Endodermal cell (in vitro differentiated cells): ENCODE measurements at regions not wholly inside any gene's neighbourhood (a gene's known extent, or its start where the extent isn't known, plus 50 kb on each side); places are given as distances from the start of the nearest gene placed in this dataset.

Experiments used
- DNase-seq: peaks from one replicate; pipeline ENCODE4 v3.0.0-alpha.2; 2017
- H3K27ac ChIP-seq: 2 replicates; pipeline ENCODE4 v1.5.1; 2013; ENCODE audit warnings: mild to moderate bottlenecking, low read depth, low read length, moderate library complexity
- H3K27me3 ChIP-seq: 2 replicates; pipeline ENCODE4 v1.6.1; 2013; ENCODE audit warnings: mild to moderate bottlenecking, low read length, moderate library complexity; ENCODE audit not compliant: insufficient read depth, control insufficient read depth, poor library complexity, severe bottlenecking
- H3K36me3 ChIP-seq: 2 replicates; pipeline ENCODE4 v1.7.0; 2013; ENCODE audit warnings: mild to moderate bottlenecking, low read length, moderate library complexity; ENCODE audit not compliant: control insufficient read depth, insufficient read depth
- H3K4me1 ChIP-seq: one replicate; pipeline ENCODE4 v1.7.0; 2013; ENCODE audit warnings: low read length; ENCODE audit not compliant: control insufficient read depth, insufficient read depth
- H3K4me3 ChIP-seq: 2 replicates; pipeline ENCODE4 v1.5.1; 2013; ENCODE audit warnings: mild to moderate bottlenecking, low read length, moderate library complexity
- H3K9ac ChIP-seq: 2 replicates; pipeline ENCODE4 v1.6.1; 2013; ENCODE audit warnings: mild to moderate bottlenecking, low read length, moderate library complexity; ENCODE audit not compliant: poor library complexity, severe bottlenecking; ENCODE audit errors: extremely low read depth
- H3K9me3 ChIP-seq: 2 replicates; pipeline ENCODE4 v1.6.1; 2013; ENCODE audit warnings: mild to moderate bottlenecking, low read length, moderate library complexity; ENCODE audit not compliant: control insufficient read depth
- H3K27ac Mint-ChIP-seq: 2 replicates; pipeline ENCODE4 v1.8.0; 2020; ENCODE audit warnings: mixed read lengths
- H3K27me3 Mint-ChIP-seq: 2 replicates; pipeline ENCODE4 v1.8.0; 2021; ENCODE audit warnings: mild to moderate bottlenecking, mixed read lengths; ENCODE audit not compliant: insufficient read depth
- H3K36me3 Mint-ChIP-seq: 2 replicates; pipeline ENCODE4 v1.8.0; 2020; ENCODE audit warnings: low read depth, mixed read lengths
- H3K4me1 Mint-ChIP-seq: 2 replicates; pipeline ENCODE4 v1.8.0; 2020; ENCODE audit warnings: mixed read lengths
- H3K4me3 Mint-ChIP-seq: 2 replicates; pipeline ENCODE4 v1.8.0; 2020; ENCODE audit warnings: mild to moderate bottlenecking, moderate library complexity, mixed read lengths
- H3K9me3 Mint-ChIP-seq: 2 replicates; pipeline ENCODE4 v1.8.0; 2020; ENCODE audit warnings: mild to moderate bottlenecking, mixed read lengths
- CTCF ChIP-seq: fragments of 200-600 bp; sonication (generic); conservative IDR thresholded peaks from 2 replicates; pipeline ENCODE4 v1.5.0; 2021; ENCODE audit warnings: antibody characterized with exemption, mild to moderate bottlenecking
- WGBS, 2 experiments: methylation state at CpG; one replicate each; pipeline versions ENCODE4 v1.1.5 to v1.1.7; 2013; ENCODE audit warnings: missing lambda C conversion rate in 2 of 2, mixed read lengths in 1 of 2; ENCODE audit not compliant: insufficient coverage in 1 of 2, insufficient read length in 1 of 2; 5-methylcytosine and 5-hydroxymethylcytosine counted together

DNA sequence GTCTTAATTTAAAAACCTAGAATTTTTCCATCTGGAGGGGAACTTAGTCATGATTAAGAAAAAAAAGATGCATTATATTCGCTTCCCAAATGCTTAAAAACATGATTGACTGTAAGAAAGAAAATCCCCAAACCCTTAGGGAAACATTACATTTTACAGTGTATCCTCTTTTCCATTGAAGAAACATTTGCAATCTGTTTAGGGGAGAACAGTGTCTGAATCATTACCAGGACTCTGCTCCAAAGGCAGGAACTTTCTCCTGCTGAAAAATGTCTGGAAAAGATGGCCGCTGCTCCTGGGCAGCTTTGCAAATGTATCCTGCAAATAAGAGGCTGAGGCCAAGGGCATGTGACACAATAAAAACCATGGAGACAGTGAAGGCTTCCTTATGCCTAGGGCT is 173.7 kb downstream of the BUB3 start:
- 90 to 100% methylated on average over 1 to 2 of the region's 2 CpGs for WGBS, 2 experiments
- H3K4me1 ChIP-seq, result no peaks in the 10 kb centered on the region
- peaks cover 6% of the 10 kb centered on the region for H3K9me3 Mint-ChIP-seq
- H3K36me3 ChIP-seq, result no peaks in the 10 kb centered on the region
- no peak for TF ChIP-seq CTCF
- H3K4me3 ChIP-seq, result no peak overlapping the region
- DNase-seq, result peak; percentile 18
- no peaks in the 10 kb centered on the region for H3K36me3 Mint-ChIP-seq
- H3K9ac ChIP-seq, result no peak overlapping the region
- no peaks in the 10 kb centered on the region for H3K9me3 ChIP-seq
- H3K27ac ChIP-seq, result no peak overlapping the region
- H3K4me1 Mint-ChIP-seq, result no peaks in the 10 kb centered on the region
- no peaks in the 10 kb centered on the region for H3K27me3 ChIP-seq
- H3K27ac Mint-ChIP-seq, result no peak overlapping the region
- no peaks in the 10 kb centered on the region for H3K27me3 Mint-ChIP-seq
- H3K4me3 Mint-ChIP-seq, result no peak overlapping the region

DNA sequence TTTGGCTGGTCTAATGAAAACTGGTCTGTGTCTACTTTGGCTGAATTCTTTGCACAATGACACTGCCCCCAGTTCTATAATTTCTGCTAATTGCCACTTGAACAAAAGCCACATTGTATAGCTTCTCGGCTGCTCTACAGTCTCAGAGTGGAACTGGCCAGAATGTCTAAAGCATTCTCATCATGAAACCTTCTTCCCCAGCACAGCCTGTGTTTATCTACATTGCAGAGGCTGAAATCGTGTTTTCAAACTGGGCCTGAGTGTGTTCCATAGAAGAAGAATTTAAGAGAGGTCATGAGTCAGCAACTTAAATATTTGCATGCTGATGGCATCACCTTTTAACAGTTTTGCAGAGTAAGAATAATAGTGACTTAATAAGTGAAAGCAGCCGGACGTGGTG is 177.2 kb downstream of the BUB3 start:
- H3K4me1 ChIP-seq, result no peaks in the 10 kb centered on the region
- Mint-ChIP-seq H3K36me3 (no peaks in the 10 kb centered on the region), H3K27ac (no peak overlapping the region), H3K4me3 (no peak overlapping the region), H3K4me1 (no peaks in the 10 kb centered on the region), H3K27me3 (no peaks in the 10 kb centered on the region), H3K9me3 (peaks cover 15% of the 10 kb centered on the region)
- DNase-seq, result no peak
- no peak for TF ChIP-seq CTCF
- H3K27me3 ChIP-seq, result no peaks in the 10 kb centered on the region
- no peak overlapping the region for H3K4me3 ChIP-seq
- 91 to 100% methylated on average over 1 to 4 of the region's 4 CpGs for WGBS, 2 experiments
- no peaks in the 10 kb centered on the region for H3K9me3 ChIP-seq
- no peak overlapping the region for H3K27ac ChIP-seq
- H3K36me3 ChIP-seq, result no peaks in the 10 kb centered on the region
- no peak overlapping the region for H3K9ac ChIP-seq

DNA sequence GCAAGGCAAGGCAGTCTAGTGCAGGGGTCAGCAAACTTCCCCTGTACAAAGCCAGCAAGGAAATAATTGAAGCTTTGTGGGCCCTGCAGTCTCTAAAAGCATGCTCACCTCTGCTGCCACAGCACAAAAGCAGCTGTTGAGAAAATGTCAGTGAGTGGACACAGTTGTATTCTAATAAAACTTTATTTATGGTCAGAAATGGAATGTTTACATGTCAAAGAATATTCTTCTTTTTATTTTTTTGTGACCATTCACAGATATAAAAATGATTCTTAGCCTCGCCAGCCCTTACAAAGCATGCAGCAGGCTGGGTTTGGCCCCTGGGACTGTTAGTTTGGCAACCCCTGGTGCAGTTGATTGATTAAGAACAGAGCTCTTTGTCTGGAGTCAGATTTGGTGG is 192.4 kb downstream of the BUB3 start:
- TF ChIP-seq CTCF, result no peak
- H3K4me3 ChIP-seq, result no peak overlapping the region
- H3K27ac Mint-ChIP-seq, result no peak overlapping the region
- WGBS, 2 experiments, result 83 to 91% methylated on average over 1 of the region's 1 CpG
- no peaks in the 10 kb centered on the region for H3K27me3 Mint-ChIP-seq
- H3K4me1 ChIP-seq, result no peaks in the 10 kb centered on the region
- DNase-seq, result peak; percentile 10
- H3K36me3 ChIP-seq, result no peaks in the 10 kb centered on the region
- H3K4me1 Mint-ChIP-seq, result peaks cover 5% of the 10 kb centered on the region
- no peaks in the 10 kb centered on the region for H3K27me3 ChIP-seq
- peak overlapping the region; percentile 77 for H3K27ac ChIP-seq
- no peaks in the 10 kb centered on the region for H3K9me3 Mint-ChIP-seq
- H3K36me3 Mint-ChIP-seq, result no peaks in the 10 kb centered on the region
- H3K9me3 ChIP-seq, result no peaks in the 10 kb centered on the region
- H3K4me3 Mint-ChIP-seq, result no peak overlapping the region
- H3K9ac ChIP-seq, result no peak overlapping the region
